CD4-positive, alpha-beta T cell (primary cell): ENCODE measurements at regions not wholly inside any gene's neighbourhood (a gene's known extent, or its start where the extent isn't known, plus 50 kb on each side); places are given as distances from the start of the nearest gene placed in this dataset.

Experiments
- ATAC-seq: fragments of 200-7000 bp; cut with Tn5 transposase; one replicate; pipeline ENCODE4 v1.10.0; 2022; ENCODE audit warnings: mild to moderate bottlenecking; ENCODE audit not compliant: poor library complexity
- CTCF ChIA-PET: fragments of 350-600 bp; sonication (Branson Sonifier 250); formaldehyde crosslinking; loops from one replicate; lab custom pipeline; 2021; ENCODE audit warnings: antibody characterized with exemption, inconsistent platforms; lab: Charles Lee
- POLR2A ChIA-PET: fragments of 350-600 bp; sonication (Branson Sonifier 250); formaldehyde crosslinking; loops from one replicate; lab custom pipeline; 2021; ENCODE audit warnings: antibody characterized with exemption, inconsistent platforms; lab: Charles Lee
- DNase-seq, 14 experiments: peaks; one replicate each; pipeline ENCODE4 v3.0.0-alpha.2; 2013 to 2020; ENCODE audit warnings: mixed read lengths in 2 of 14
- H3K27ac ChIP-seq, 2 donors: one replicate each; pipeline versions ENCODE4 v1.5.1 to v1.7.0; 2013; ENCODE audit warnings: low read length in 2 of 2, low read depth in 1 of 2, mild to moderate bottlenecking in 1 of 2
- H3K27me3 ChIP-seq, 2 experiments: 1 replicate in 1 of 2; 2 replicates in 1 of 2; pipeline versions ENCODE4 v1.6.1 to v1.7.0; 2013; ENCODE audit warnings: low read length in 2 of 2, control low read depth in 1 of 2, mild to moderate bottlenecking in 1 of 2, moderate library complexity in 1 of 2; ENCODE audit not compliant: insufficient read depth in 2 of 2, control insufficient read depth in 1 of 2
- H3K36me3 ChIP-seq: one replicate; pipeline ENCODE4 v1.6.1; 2013; ENCODE audit warnings: low read length, control low read depth; ENCODE audit not compliant: insufficient read depth
- H3K4me1 ChIP-seq: one replicate; pipeline ENCODE4 v1.6.1; 2013; ENCODE audit warnings: low read length, control low read depth; ENCODE audit not compliant: insufficient read depth
- H3K4me3 ChIP-seq: one replicate; pipeline ENCODE4 v1.5.1; 2013; ENCODE audit warnings: mild to moderate bottlenecking, low read length, moderate library complexity
- H3K9me3 ChIP-seq, 2 experiments: 1 replicate in 1 of 2; 2 replicates in 1 of 2; pipeline versions ENCODE4 v1.6.1 to v1.7.0; 2013; ENCODE audit warnings: low read length in 2 of 2, mild to moderate bottlenecking in 2 of 2, control low read depth in 1 of 2, moderate library complexity in 1 of 2; ENCODE audit not compliant: control insufficient read depth in 1 of 2, insufficient read depth in 1 of 2
- H3K27ac Mint-ChIP-seq: one replicate; pipeline ENCODE4 v1.8.0; 2020; ENCODE audit warnings: mixed read lengths
- H3K27me3 Mint-ChIP-seq: one replicate; pipeline ENCODE4 v1.8.0; 2021; ENCODE audit warnings: mixed read lengths
- H3K36me3 Mint-ChIP-seq: one replicate; pipeline ENCODE4 v1.8.0; 2021; ENCODE audit warnings: low read depth, mixed read lengths
- H3K4me1 Mint-ChIP-seq: one replicate; pipeline ENCODE4 v1.8.0; 2021; ENCODE audit warnings: low read depth, mixed read lengths
- H3K4me3 Mint-ChIP-seq: one replicate; pipeline ENCODE4 v1.8.0; 2020; ENCODE audit warnings: mild to moderate bottlenecking, mixed read lengths
- H3K9me3 Mint-ChIP-seq: one replicate; pipeline ENCODE4 v1.8.0; 2020; ENCODE audit warnings: mixed read lengths
- CTCF ChIP-seq: fragments of 200-600 bp; IDR thresholded peaks from one replicate; pipeline ENCODE4 v1.8.0; 2022; ENCODE audit warnings: antibody characterized with exemption, mild to moderate bottlenecking
- intact Hi-C, 2 experiments: fragments of 100-400 bp; cut with DNase I in 1 of 2; cut with micrococcal nuclease in 1 of 2; formaldehyde crosslinking; loops; one replicate each; pipeline versions ENCODE4 v1.15.1 to v1.9.0; 2023 to 2025; cut with DNase I, micrococcal nuclease

- no peak for TF ChIP-seq CTCF
- Mint-ChIP-seq H3K27ac (no peak overlapping the region), H3K36me3 (no peaks in the 10 kb centered on the region), H3K9me3 (peaks cover 12% of the 10 kb centered on the region), H3K4me1 (no peaks in the 10 kb centered on the region), H3K27me3 (no peaks in the 10 kb centered on the region), H3K4me3 (no peak overlapping the region)
- H3K9me3 ChIP-seq, result peaks cover 3 to 5% of the 10 kb centered on the region in 2 experiments
- no peak overlapping the region for H3K4me3 ChIP-seq
- no peak overlapping the region for H3K27ac ChIP-seq
- ChIA-PET POLR2A (no interaction called here), CTCF (no interaction called here)
- DNase-seq (no peak), ATAC-seq (no peak)
- no peaks in the 10 kb centered on the region for H3K4me1 ChIP-seq
- intact Hi-C loops, result no loop called here
- no peaks in the 10 kb centered on the region for H3K36me3 ChIP-seq
- H3K27me3 ChIP-seq, result no peaks in the 10 kb centered on the region
These were observed 298.6 kb upstream of the NOVA1 start for GRCh38 chr14:26896447-26896846.

GRCh38 chr14:26897196-26897595 is 299.4 kb upstream of the NOVA1 start:
- ChIA-PET CTCF (no interaction called here), POLR2A (no interaction called here)
- no peak for ATAC-seq

GRCh38 chr14:26905229-26905628 is 307.4 kb upstream of the NOVA1 start:
- H3K4me1 ChIP-seq, result no peaks in the 10 kb centered on the region
- H3K9me3 ChIP-seq, result peaks cover 0 to 3% of the 10 kb centered on the region in 2 experiments
- ChIA-PET POLR2A (no interaction called here), CTCF (no interaction called here)
- no peaks in the 10 kb centered on the region for H3K27me3 Mint-ChIP-seq
- no peak for TF ChIP-seq CTCF
- intact Hi-C loops, result no loop called here
- no peak overlapping the region for H3K27ac ChIP-seq
- no peak for DNase-seq
- peaks cover 8% of the 10 kb centered on the region for H3K9me3 Mint-ChIP-seq
- H3K27ac Mint-ChIP-seq, result no peak overlapping the region
- H3K36me3 ChIP-seq, result no peaks in the 10 kb centered on the region
- ATAC-seq, result no peak
- no peaks in the 10 kb centered on the region for H3K4me1 Mint-ChIP-seq
- H3K4me3 Mint-ChIP-seq, result no peak overlapping the region
- H3K27me3 ChIP-seq, result no peaks in the 10 kb centered on the region
- H3K36me3 Mint-ChIP-seq, result no peaks in the 10 kb centered on the region
- H3K4me3 ChIP-seq, result no peak overlapping the region

More at GRCh38 chr14:26897196-26897595, 299.4 kb upstream of the NOVA1 start:
- no peak overlapping the region for H3K4me3 Mint-ChIP-seq
- intact Hi-C loops, result no loop called here
- no peaks in the 10 kb centered on the region for H3K4me1 Mint-ChIP-seq
- H3K36me3 Mint-ChIP-seq, result no peaks in the 10 kb centered on the region
- H3K27me3 Mint-ChIP-seq, result no peaks in the 10 kb centered on the region
- no peak for DNase-seq
- H3K9me3 Mint-ChIP-seq, result peaks cover 12% of the 10 kb centered on the region
- Histone ChIP-seq H3K36me3 (no peaks in the 10 kb centered on the region), H3K27ac (no peak overlapping the region), H3K4me1 (no peaks in the 10 kb centered on the region), H3K4me3 (no peak overlapping the region), H3K9me3 (peaks cover 0 to 5% of the 10 kb centered on the region in 2 experiments), H3K27me3 (no peaks in the 10 kb centered on the region)
- no peak overlapping the region for H3K27ac Mint-ChIP-seq
- no peak for TF ChIP-seq CTCF
